GM23338 (cell line): ENCODE measurements at regions not wholly inside any gene's neighbourhood (a gene's known extent, or its start where the extent isn't known, plus 50 kb on each side); places are given as distances from the start of the nearest gene placed in this dataset.

Experiments
- ATAC-seq: fragments of 200-7000 bp; cut with Tn5 transposase; 3 replicates; pipeline ENCODE4 v1.9.1; 2020
- DNase-seq: peaks from one replicate; pipeline ENCODE4 v3.0.0-alpha.2; 2015; ENCODE audit warnings: low spot score
- H2AFZ ChIP-seq: fragments of 200-600 bp; sonication (generic); 2 replicates; pipeline ENCODE4 v1.8.0; 2016; ENCODE audit warnings: antibody characterized with exemption, mild to moderate bottlenecking, moderate library complexity
- H3F3A ChIP-seq: fragments of 200-600 bp; sonication (generic); replicated peaks from 2 replicates; pipeline ENCODE4 v1.8.0; 2017; ENCODE audit warnings: antibody characterized with exemption, mixed run types, low read depth
- H3K27ac ChIP-seq: fragments of 200-600 bp; sonication (generic); 2 replicates; pipeline ENCODE4 v1.6.1; 2016; ENCODE audit warnings: low read depth
- H3K27me3 ChIP-seq: fragments of 200-600 bp; sonication (generic); 2 replicates; pipeline ENCODE4 v1.8.0; 2016; ENCODE audit warnings: mild to moderate bottlenecking, mixed run types, moderate library complexity; ENCODE audit not compliant: insufficient read depth
- H3K36me3 ChIP-seq: fragments of 200-600 bp; sonication (generic); 2 replicates; pipeline ENCODE4 v1.8.0; 2016; ENCODE audit warnings: mild to moderate bottlenecking; ENCODE audit not compliant: insufficient read depth
- H3K4me1 ChIP-seq: fragments of 200-600 bp; sonication (generic); 2 replicates; pipeline ENCODE4 v1.8.0; 2016; ENCODE audit warnings: mild to moderate bottlenecking, moderate library complexity; ENCODE audit not compliant: insufficient read depth
- H3K4me2 ChIP-seq: fragments of 200-600 bp; sonication (generic); 2 replicates; pipeline ENCODE4 v1.7.1; 2017; ENCODE audit warnings: mixed run types
- H3K4me3 ChIP-seq: fragments of 200-600 bp; sonication (generic); 2 replicates; pipeline ENCODE4 v1.6.1; 2016; ENCODE audit warnings: mixed run types
- H3K79me2 ChIP-seq: fragments of 200-600 bp; sonication (generic); replicated peaks from 2 replicates; pipeline ENCODE4 v1.8.0; 2017; ENCODE audit warnings: mild to moderate bottlenecking; ENCODE audit not compliant: insufficient read depth
- H3K9me2 ChIP-seq: fragments of 200-600 bp; sonication (generic); 2 replicates; pipeline ENCODE4 v1.8.0; 2017; ENCODE audit not compliant: insufficient read depth
- H4K20me1 ChIP-seq: fragments of 200-600 bp; sonication (generic); replicated peaks from 2 replicates; pipeline ENCODE4 v1.8.0; 2017; ENCODE audit warnings: mild to moderate bottlenecking; ENCODE audit not compliant: insufficient read depth
- H3K27ac Mint-ChIP-seq: 2 replicates; pipeline ENCODE4 v1.8.0; 2020; ENCODE audit warnings: inconsistent platforms, mild to moderate bottlenecking, moderate library complexity, mixed read lengths
- H3K27me3 Mint-ChIP-seq: 3 replicates; pipeline ENCODE4 v1.8.0; 2022; ENCODE audit warnings: low read depth, mild to moderate bottlenecking, moderate library complexity, mixed read lengths, inconsistent platforms; ENCODE audit not compliant: insufficient read depth, poor library complexity
- H3K36me3 Mint-ChIP-seq: 3 replicates; pipeline ENCODE4 v1.8.0; 2021; ENCODE audit warnings: low read depth, mild to moderate bottlenecking, inconsistent platforms, moderate library complexity, mixed read lengths
- H3K4me1 Mint-ChIP-seq: 3 replicates; pipeline ENCODE4 v1.8.0; 2020; ENCODE audit warnings: mild to moderate bottlenecking, inconsistent platforms, mixed read lengths
- H3K4me3 Mint-ChIP-seq: 3 replicates; pipeline ENCODE4 v1.8.0; 2021; ENCODE audit warnings: moderate library complexity, mild to moderate bottlenecking, inconsistent platforms, mixed read lengths
- H3K9me3 Mint-ChIP-seq: 3 replicates; pipeline ENCODE4 v1.8.0; 2020; ENCODE audit warnings: moderate library complexity, mild to moderate bottlenecking, inconsistent platforms, mixed read lengths
- CREB1 ChIP-seq: fragments of 250-450 bp; sonication (Bioruptor Pico); IDR thresholded peaks from 2 replicates; pipeline ENCODE4 v1.5.0; 2020; ENCODE audit warnings: low read depth, mild to moderate bottlenecking, moderate library complexity
- CTCF ChIP-seq, 2 experiments: fragments of 200-600 bp in 1 of 2; sonication (generic) in 1 of 2; conservative IDR thresholded peaks; 2 replicates each; pipeline versions ENCODE4 v1.5.1 to v1.6.1; 2016 to 2017; ENCODE audit warnings: antibody characterized with exemption in 2 of 2, low read depth in 2 of 2, mild to moderate bottlenecking in 2 of 2, moderate library complexity in 1 of 2
- ETS1 ChIP-seq: IDR thresholded peaks from 2 replicates; pipeline ENCODE4 v1.6.1; 2016; ENCODE audit warnings: antibody characterized with exemption
- EZH2 ChIP-seq: fragments of 200-600 bp; sonication (generic); IDR thresholded peaks from one replicate; pipeline ENCODE4 v1.8.0; 2017; ENCODE audit warnings: antibody characterized with exemption, mild to moderate bottlenecking, low read depth; ENCODE audit not compliant: unreplicated experiment
- EZH2phosphoT487 ChIP-seq: fragments of 200-600 bp; sonication (generic); IDR thresholded peaks from one replicate; pipeline ENCODE4 v1.8.1; 2018; ENCODE audit warnings: antibody characterized with exemption; ENCODE audit not compliant: unreplicated experiment
- JUNB ChIP-seq: IDR thresholded peaks from one replicate; pipeline ENCODE4 v1.6.1; 2016; ENCODE audit warnings: antibody characterized with exemption; ENCODE audit not compliant: unreplicated experiment
- NANOG ChIP-seq: IDR thresholded peaks from 2 replicates; pipeline ENCODE4 v1.6.1; 2016; ENCODE audit warnings: antibody characterized with exemption, borderline replicate concordance
- POLR2AphosphoS5 ChIP-seq: IDR thresholded peaks from 2 replicates; pipeline ENCODE4 v1.6.1; 2016; ENCODE audit warnings: antibody characterized with exemption, low read depth
- REST ChIP-seq: IDR thresholded peaks from one replicate; pipeline ENCODE4 v1.6.1; 2018; ENCODE audit warnings: antibody characterized with exemption; ENCODE audit not compliant: unreplicated experiment
- STAT1 ChIP-seq: IDR thresholded peaks from one replicate; pipeline ENCODE4 v1.6.1; 2016; ENCODE audit warnings: antibody characterized with exemption; ENCODE audit not compliant: unreplicated experiment
- ZNF114 ChIP-seq: fragments of 250-450 bp; sonication (Bioruptor Pico); IDR thresholded peaks from 2 replicates; pipeline ENCODE4 v1.5.0; 2020; ENCODE audit warnings: mild to moderate bottlenecking, moderate library complexity
- ZNF331 ChIP-seq: fragments of 250-450 bp; sonication (Bioruptor Pico); IDR thresholded peaks from 2 replicates; pipeline ENCODE4 v1.5.0; 2020; ENCODE audit warnings: low read depth, mild to moderate bottlenecking, moderate library complexity
- ZNF462 ChIP-seq: fragments of 250-450 bp; sonication (Bioruptor Pico); IDR thresholded peaks from 2 replicates; pipeline ENCODE4 v1.5.0; 2020; ENCODE audit warnings: mild to moderate bottlenecking, moderate library complexity

- Mint-ChIP-seq H3K27ac (no peak overlapping the region), H3K27me3 (peaks cover 2% of the 10 kb centered on the region), H3K4me1 (peaks cover 3% of the 10 kb centered on the region; the same call in 2 of the 3 replicates), H3K36me3 (peaks cover 2% of the 10 kb centered on the region; the same call in 2 of the 3 replicates), H3K9me3 (peaks cover 2% of the 10 kb centered on the region; the same call in 1 of the 3 replicates), H3K4me3 (peak overlapping the region; percentile 15; the same call in 1 of the 3 replicates)
- no peak overlapping the region; the same call in 1 of the 2 replicates for H2AFZ ChIP-seq
- H3K4me3 ChIP-seq = no peak overlapping the region
- DNase-seq = no peak
- no peak for ATAC-seq
- no peak overlapping the region for H3K4me2 ChIP-seq
- no peaks in the 10 kb centered on the region for H3F3A ChIP-seq
- H3K9me2 ChIP-seq = no peaks in the 10 kb centered on the region
- H3K79me2 ChIP-seq = peaks cover 32% of the 10 kb centered on the region
- no peak for TF ChIP-seq ZNF462 (CRISPR knock-in tag)
- no peak for TF ChIP-seq ETS1
- TF ChIP-seq CREB1 = no peak
- TF ChIP-seq EZH2 = no peak
- no peak for TF ChIP-seq JUNB
- no peak for TF ChIP-seq STAT1
- no peak for TF ChIP-seq POLR2AphosphoS5
- TF ChIP-seq CTCF (conservative IDR thresholded peaks at IDR 0.05; ENCODE audit: low read depth in 2 of 2) = no peak
- no peak for TF ChIP-seq ZNF114
- TF ChIP-seq EZH2phosphoT487 = no peak
- no peak for TF ChIP-seq ZNF331 (CRISPR knock-in tag)
- no peak for TF ChIP-seq REST
- no peak for TF ChIP-seq NANOG
- H3K27ac ChIP-seq = no peak overlapping the region
- no peaks in the 10 kb centered on the region for H3K36me3 ChIP-seq
- H3K4me1 ChIP-seq = peaks cover 12% of the 10 kb centered on the region; the same call in 1 of the 2 replicates
- H3K27me3 ChIP-seq = no peaks in the 10 kb centered on the region
- H4K20me1 ChIP-seq = no peaks in the 10 kb centered on the region
Measured at GRCh38 chr13:56736966-56737365, 403.8 kb upstream of the PRR20A start.
